ENCODE measurements at regions not wholly inside any gene's neighbourhood (a gene's known extent, or its start where the extent isn't known, plus 50 kb on each side); places are given as distances from the start of the nearest gene placed in this dataset.
"Not testable (repeated sequence)": the region's sequence is repeated elsewhere in the genome, so short reads cannot be mapped to it uniquely, and the experiment has no call there.

- DNase-seq = no peak
These were observed 50.7 kb upstream of the TNFSF4 start for GRCh38 chr1:173257805-173258204.

- no peak for DNase-seq
These were observed 51.5 kb upstream of the TNFSF4 start for GRCh38 chr1:173258479-173259264.

GRCh38 chr1:173260329-173260728 is 53.2 kb upstream of the TNFSF4 start:
- DNase-seq = not testable (repeated sequence)

GRCh38 chr1:173266841-173267240 is 59.7 kb upstream of the TNFSF4 start:
- no peak for DNase-seq

GRCh38 chr1:173267453-173267945 is 60.4 kb upstream of the TNFSF4 start:
- no peak for DNase-seq

GRCh38 chr1:173268261-173268660 is 61.1 kb upstream of the TNFSF4 start:
- no peak for DNase-seq

- no peak for DNase-seq
These were observed 61.7 kb upstream of the TNFSF4 start for GRCh38 chr1:173268786-173269277.

- DNase-seq = no peak
These were observed 62.5 kb upstream of the TNFSF4 start for GRCh38 chr1:173269490-173270230.

GRCh38 chr1:173270243-173270642 is 63.1 kb upstream of the TNFSF4 start:
- no peak for DNase-seq

GRCh38 chr1:173271021-173271420 is 63.9 kb upstream of the TNFSF4 start:
- not testable (repeated sequence) for DNase-seq

GRCh38 chr1:173275496-173275895 is 68.4 kb upstream of the TNFSF4 start:
- no peak for DNase-seq

- no peak for DNase-seq
These were observed 70.0 kb upstream of the TNFSF4 start for GRCh38 chr1:173276922-173277800.

- no peak for DNase-seq
These were observed 73.9 kb upstream of the TNFSF4 start for GRCh38 chr1:173280899-173281660.

GRCh38 chr1:173285048-173285447 is 77.9 kb upstream of the TNFSF4 start:
- DNase-seq = no peak

GRCh38 chr1:173287785-173288184 is 80.7 kb upstream of the TNFSF4 start:
- DNase-seq = no peak

GRCh38 chr1:173293756-173294155 is 86.6 kb upstream of the TNFSF4 start:
- no peak for DNase-seq

GRCh38 chr1:173294843-173295242 is 87.7 kb upstream of the TNFSF4 start:
- no peak for DNase-seq

GRCh38 chr1:173295391-173295790 is 88.3 kb upstream of the TNFSF4 start:
- no peak for DNase-seq

GRCh38 chr1:173295995-173296394 is 88.9 kb upstream of the TNFSF4 start:
- no peak for DNase-seq

- DNase-seq = no peak
These were observed 90.8 kb upstream of the TNFSF4 start for GRCh38 chr1:173297798-173298391.
